ENCODE measurements at regions not wholly inside any gene's neighbourhood (a gene's known extent, or its start where the extent isn't known, plus 50 kb on each side); places are given as distances from the start of the nearest gene placed in this dataset.
"Not testable (repeated sequence)": the region's sequence is repeated elsewhere in the genome, so short reads cannot be mapped to it uniquely, and the experiment has no call there.

DNA sequence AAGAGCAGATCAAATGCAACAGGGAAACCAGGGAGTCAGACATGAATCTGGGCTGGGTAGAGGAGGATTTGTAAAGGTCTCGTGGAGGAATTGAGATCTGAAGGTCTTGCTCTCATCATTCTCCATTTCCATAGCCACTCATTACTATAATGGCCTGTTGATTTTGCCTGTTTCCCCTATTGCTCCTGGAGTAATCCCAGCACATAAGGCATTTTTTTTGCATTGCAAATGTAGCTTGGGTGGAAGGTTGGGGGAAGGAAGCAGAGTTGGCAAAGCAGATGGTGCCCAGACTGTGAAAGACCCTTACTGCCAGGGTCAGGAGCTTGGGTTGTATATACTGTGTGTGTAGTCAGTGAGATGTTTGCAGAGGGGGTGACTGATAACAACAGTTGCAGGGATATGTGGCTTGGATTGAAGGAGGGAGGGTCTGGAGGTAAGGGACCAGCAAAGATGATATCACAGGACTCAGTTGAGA, 116.0 kb downstream of the TTC6 start:
- DNase-seq (ENCODE audit: low read depth in 4 of 4, low spot score in 2 of 4) = no peak

- no peak for DNase-seq (ENCODE audit: low read depth in 4 of 4, low spot score in 2 of 4)
Observed at GRCh38 chr14:37711831-37712475, 116.5 kb downstream of the TTC6 start.

DNA sequence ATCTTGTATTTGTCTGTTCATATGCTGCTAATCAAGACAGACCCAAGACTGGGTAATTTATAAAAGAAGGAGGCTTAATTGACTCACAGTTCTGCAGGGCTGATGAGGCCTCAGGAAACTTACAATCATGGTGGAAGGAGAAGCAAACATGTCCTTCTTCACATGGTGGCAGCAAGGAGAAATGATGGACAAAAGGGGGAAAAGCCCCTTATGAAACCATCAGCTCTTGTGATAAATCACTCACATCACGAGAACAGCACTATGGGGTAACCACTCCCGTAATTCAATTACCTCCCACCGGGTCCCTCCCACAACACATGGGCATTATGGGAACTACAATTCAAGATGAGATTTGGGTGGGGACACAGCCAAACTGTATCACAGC, 117.0 kb downstream of the TTC6 start:
- not testable (repeated sequence) for DNase-seq (ENCODE audit: low read depth in 4 of 4, low spot score in 2 of 4)

DNA sequence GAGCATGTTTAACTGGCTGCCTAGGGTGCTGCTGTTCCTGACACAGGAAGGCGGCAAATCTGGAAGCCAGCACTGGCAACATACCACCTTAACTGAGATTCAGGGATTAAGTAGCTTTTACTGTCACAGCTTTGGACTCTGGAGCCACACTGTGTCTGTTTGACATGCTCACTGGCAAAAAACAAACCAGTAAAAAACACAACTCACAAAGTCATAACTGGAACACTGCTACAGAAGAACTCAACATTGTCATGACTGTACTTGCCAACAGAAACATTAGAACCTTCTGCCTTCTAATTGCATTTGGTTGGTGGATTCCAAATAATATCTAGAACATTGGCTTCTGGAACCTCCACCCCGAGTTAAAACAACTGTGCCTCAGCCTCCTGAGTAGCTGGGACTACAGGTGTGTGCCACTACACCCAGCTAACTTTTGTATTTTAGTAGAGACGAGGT, 117.6 kb downstream of the TTC6 start:
- DNase-seq (ENCODE audit: low read depth in 4 of 4, low spot score in 2 of 4) = no peak

- DNase-seq (ENCODE audit: low read depth in 4 of 4, low spot score in 2 of 4) = no peak
Observed at GRCh38 chr14:37720131-37720530, 124.7 kb downstream of the TTC6 start.

DNA sequence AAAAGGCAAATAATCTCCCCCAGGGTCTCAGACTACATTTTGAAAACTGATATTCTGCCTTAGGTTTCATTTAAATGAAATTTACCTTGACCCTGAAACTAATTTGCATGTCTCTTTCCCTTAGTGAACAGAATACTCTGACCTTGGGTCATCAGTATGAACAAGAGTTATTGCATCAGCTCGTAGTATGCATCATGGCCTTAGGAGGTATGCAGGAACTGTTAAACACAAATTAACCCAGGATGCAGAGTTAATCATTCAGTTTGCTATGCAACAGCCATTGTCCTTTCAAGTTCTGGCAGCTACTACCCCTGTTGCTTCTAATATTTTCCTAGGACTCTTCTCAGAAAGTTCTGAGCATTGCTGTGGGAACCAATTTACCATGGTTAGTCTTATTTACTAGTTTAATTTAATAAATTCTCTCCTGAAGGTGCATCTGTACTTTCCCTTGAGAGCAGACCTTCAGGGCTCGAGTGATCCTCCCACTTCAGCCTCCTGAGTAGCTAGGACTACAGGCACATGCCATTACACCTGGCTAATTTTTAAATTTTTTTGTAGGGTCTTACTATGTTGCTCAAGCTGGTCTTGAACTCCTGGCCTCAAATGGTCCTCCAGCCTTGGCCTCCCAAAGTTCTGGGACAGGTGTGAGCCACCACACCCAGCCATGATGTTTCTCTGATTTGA, 126.7 kb downstream of the TTC6 start:
- DNase-seq (ENCODE audit: low read depth in 4 of 4, low spot score in 2 of 4) = no peak

- no peak for DNase-seq (ENCODE audit: low read depth in 4 of 4, low spot score in 2 of 4)
Observed at GRCh38 chr14:37723515-37723914, 128.1 kb downstream of the TTC6 start.

- no peak for DNase-seq (ENCODE audit: low read depth in 4 of 4, low spot score in 2 of 4)
Observed at GRCh38 chr14:37726708-37727107, 131.3 kb downstream of the TTC6 start.

DNA sequence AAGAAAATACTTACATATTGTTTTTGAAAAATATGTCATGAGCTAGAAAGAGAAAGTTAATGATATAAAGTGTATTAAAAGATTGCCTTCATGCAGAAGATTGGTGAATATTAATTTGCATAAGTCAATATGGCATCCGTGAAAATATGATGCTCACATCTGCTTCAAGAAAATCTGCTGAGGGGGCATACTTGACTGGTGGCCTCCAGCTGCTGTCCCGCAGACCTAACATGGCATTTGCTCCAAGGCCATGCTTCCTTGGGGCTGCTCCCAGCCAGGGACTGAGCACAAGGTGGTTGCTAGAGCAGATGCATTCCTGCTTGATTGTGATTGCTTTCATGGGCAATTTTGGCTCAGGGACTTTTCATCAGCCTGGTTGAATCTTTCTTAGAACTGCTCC, 133.8 kb downstream of the TTC6 start:
- DNase-seq (ENCODE audit: low read depth in 4 of 4, low spot score in 2 of 4) = no peak

DNA sequence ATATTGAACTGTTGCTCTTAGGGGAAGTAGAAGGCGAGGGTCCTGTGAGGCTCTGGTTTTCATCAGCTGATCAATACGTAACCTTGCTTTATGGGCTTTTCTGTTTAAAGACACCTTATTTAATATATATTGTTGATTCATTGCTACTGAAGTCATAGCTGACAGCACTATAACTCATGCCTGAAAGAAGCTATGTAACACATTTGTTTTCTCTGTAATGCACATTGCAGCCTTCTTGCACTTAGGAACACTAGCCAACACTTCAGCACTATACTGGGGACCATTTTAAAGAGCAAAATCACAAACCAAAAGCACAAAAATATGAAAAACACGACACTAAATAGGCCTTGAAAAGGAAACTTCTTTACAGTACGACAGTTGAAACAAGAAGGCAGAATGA, 135.7 kb downstream of the TTC6 start:
- DNase-seq (ENCODE audit: low read depth in 4 of 4, low spot score in 2 of 4) = no peak

- DNase-seq (ENCODE audit: low read depth in 4 of 4, low spot score in 2 of 4) = no peak
Observed at GRCh38 chr14:37745657-37746056, 150.2 kb downstream of the TTC6 start.

DNA sequence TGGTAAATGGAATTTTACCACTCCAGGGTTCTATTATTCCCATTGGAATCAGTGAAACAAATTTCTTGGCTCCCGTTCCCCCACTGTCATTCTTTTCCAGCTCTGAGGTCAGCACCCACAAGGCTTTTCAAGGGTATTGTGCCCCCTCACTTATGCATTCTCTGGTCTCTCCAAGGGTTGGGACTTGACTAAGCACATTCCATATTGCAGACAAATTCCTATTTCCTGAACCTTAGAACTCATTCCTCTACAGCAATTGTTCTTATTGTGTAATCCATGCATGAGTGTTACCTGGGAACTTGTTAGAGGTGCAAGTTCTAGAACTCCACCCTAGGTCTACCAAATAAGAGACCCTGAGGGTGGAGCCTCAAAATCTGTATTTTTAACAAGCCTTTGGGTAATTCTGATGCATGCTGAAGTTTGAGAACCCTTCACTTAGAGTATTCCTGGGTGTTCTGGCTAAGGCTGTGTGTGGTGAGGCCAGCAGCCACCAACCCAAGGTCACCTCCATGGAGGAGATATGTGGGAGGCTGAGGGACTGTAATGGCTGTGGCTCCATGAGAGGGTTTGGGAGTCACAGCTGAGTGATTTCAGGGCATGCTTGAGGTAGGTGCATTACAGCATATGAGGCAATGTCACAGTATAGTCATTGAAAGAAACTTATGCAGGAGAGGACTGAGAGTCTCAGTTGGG, 150.9 kb downstream of the TTC6 start:
- no peak for DNase-seq (ENCODE audit: low read depth in 4 of 4, low spot score in 2 of 4)

DNA sequence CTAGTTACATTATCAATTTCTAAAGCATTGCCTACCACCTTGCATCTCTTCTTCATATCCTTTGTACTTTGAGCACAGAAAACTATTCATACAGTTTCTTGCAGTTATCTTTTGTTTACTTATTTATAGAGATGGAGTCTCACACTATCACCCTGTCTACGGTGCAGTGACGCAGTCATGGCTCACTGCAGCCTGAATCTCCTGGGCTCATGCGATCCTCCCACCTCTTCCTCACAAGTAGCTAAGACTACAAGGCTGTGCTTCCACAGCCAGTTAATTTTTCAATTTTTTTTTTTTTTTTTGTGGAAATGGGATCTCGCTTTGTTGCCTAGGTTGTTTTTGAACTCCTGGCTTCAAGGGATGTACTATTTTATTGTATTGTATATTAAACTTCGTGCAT, 158.0 kb downstream of the TTC6 start:
- no peak for DNase-seq (ENCODE audit: low read depth in 4 of 4, low spot score in 2 of 4)

- not testable (repeated sequence) for DNase-seq (ENCODE audit: low read depth in 4 of 4, low spot score in 2 of 4)
Observed at GRCh38 chr14:37760275-37760674, 164.8 kb downstream of the TTC6 start.

GRCh38 chr14:37763266-37763665, 167.8 kb downstream of the TTC6 start:
- no peak for DNase-seq (ENCODE audit: low read depth in 4 of 4, low spot score in 2 of 4)

- DNase-seq (ENCODE audit: low read depth in 4 of 4, low spot score in 2 of 4) = not testable (repeated sequence)
Observed at GRCh38 chr14:37772283-37772682, 176.9 kb downstream of the TTC6 start.

GRCh38 chr14:37776791-37777499, 181.5 kb downstream of the TTC6 start:
- DNase-seq (ENCODE audit: low read depth in 4 of 4, low spot score in 2 of 4) = no peak

DNA sequence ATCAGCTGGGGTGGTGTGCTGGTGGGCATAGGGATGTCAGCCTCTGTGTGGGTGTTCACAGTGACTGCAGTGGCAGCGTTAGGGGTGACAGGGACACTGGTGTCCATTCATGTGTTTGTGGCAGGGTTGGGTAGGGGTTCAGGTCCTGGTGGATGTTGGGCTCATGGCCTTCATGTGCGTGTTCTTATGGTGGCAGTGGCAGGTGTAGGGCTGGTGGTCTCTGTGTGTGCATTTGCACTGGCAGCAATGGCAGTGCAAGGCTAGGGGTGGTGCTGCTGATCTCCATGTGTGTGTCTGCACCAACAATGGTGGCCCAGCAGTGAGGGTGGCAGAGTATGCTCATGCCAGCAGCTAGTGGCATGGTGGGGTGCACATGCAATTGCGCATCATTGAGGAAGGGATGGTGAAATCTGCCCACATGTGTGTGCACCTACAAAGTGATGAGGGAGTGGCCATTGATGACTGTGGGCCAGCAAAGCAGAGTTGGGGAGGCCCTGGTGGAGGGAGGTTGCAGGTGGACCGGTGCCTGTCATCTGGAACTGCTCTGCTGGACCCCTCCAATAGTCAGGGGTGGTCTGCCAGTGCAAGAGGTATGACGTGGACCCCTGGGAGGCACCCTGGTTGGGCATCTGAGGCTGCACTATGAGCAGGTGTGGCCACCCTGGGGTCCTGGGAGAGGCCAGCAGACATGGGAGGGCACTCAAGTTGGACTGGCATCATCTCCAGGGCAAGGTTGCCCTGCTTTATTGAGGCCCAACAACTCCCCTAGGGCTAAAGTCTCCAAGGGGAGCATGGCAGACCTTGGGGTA, 182.9 kb downstream of the TTC6 start:
- no peak for DNase-seq (ENCODE audit: low read depth in 4 of 4, low spot score in 2 of 4)

GRCh38 chr14:37779480-37779879, 184.1 kb downstream of the TTC6 start:
- no peak for DNase-seq (ENCODE audit: low read depth in 4 of 4, low spot score in 2 of 4)

GRCh38 chr14:37780731-37781130, 185.3 kb downstream of the TTC6 start:
- DNase-seq (ENCODE audit: low read depth in 4 of 4, low spot score in 2 of 4) = not testable (repeated sequence)
